ENCODE measurements at regions not wholly inside any gene's neighbourhood (a gene's known extent, or its start where the extent isn't known, plus 50 kb on each side); places are given as distances from the start of the nearest gene placed in this dataset.

GRCh38 chrX:122187069-122187713 lies 996.9 kb upstream of the GRIA3 start:
- H3K4me1 ChIP-seq = no peaks in the 10 kb centered on the region
- WGBS, 2 donors = 51 to 57% methylated on average over 2 of the region's 2 CpGs
- ATAC-seq (ENCODE audit: low FRiP score in 2 of 2) (no peak), DNase-seq (no peak)
- no peak overlapping the region for H3K4me3 ChIP-seq
- no peaks in the 10 kb centered on the region for H3K36me3 ChIP-seq
- no peak overlapping the region for H3K27ac ChIP-seq
- no peaks in the 10 kb centered on the region for H3K27me3 ChIP-seq
- peaks cover 0 to 3% (median 0%) of the 10 kb centered on the region in 4 donors for H3K9me3 ChIP-seq
- TF ChIP-seq POLR2AphosphoS5 (IDR thresholded peaks at IDR 0.05) = no peak
- TF ChIP-seq POLR2A (IDR thresholded peaks at IDR 0.05) = no peak
- TF ChIP-seq, protein P1, sequence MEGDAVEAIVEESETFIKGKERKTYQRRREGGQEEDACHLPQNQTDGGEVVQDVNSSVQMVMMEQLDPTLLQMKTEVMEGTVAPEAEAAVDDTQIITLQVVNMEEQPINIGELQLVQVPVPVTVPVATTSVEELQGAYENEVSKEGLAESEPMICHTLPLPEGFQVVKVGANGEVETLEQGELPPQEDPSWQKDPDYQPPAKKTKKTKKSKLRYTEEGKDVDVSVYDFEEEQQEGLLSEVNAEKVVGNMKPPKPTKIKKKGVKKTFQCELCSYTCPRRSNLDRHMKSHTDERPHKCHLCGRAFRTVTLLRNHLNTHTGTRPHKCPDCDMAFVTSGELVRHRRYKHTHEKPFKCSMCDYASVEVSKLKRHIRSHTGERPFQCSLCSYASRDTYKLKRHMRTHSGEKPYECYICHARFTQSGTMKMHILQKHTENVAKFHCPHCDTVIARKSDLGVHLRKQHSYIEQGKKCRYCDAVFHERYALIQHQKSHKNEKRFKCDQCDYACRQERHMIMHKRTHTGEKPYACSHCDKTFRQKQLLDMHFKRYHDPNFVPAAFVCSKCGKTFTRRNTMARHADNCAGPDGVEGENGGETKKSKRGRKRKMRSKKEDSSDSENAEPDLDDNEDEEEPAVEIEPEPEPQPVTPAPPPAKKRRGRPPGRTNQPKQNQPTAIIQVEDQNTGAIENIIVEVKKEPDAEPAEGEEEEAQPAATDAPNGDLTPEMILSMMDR (IDR thresholded peaks at IDR 0.05) = no peak
- no peak for TF ChIP-seq EP300 (IDR thresholded peaks at IDR 0.05)

GRCh38 chrX:122188751-122189150 lies 995.3 kb upstream of the GRIA3 start:
- no peak for ATAC-seq (ENCODE audit: low FRiP score in 2 of 2)
- Histone ChIP-seq H3K4me3 (no peak overlapping the region), H3K27ac (no peak overlapping the region), H3K36me3 (no peaks in the 10 kb centered on the region), H3K4me1 (no peaks in the 10 kb centered on the region), H3K9me3 (peaks cover 0 to 3% (median 0%) of the 10 kb centered on the region in 4 donors), H3K27me3 (no peaks in the 10 kb centered on the region)
- no peak for DNase-seq
- TF ChIP-seq EP300 (IDR thresholded peaks at IDR 0.05) (no peak), POLR2AphosphoS5 (IDR thresholded peaks at IDR 0.05) (no peak), POLR2A (IDR thresholded peaks at IDR 0.05) (no peak)
- TF ChIP-seq, protein P1 (IDR thresholded peaks at IDR 0.05) = no peak
- WGBS, 2 donors = 67 to 75% methylated on average over 2 of the region's 2 CpGs

DNA sequence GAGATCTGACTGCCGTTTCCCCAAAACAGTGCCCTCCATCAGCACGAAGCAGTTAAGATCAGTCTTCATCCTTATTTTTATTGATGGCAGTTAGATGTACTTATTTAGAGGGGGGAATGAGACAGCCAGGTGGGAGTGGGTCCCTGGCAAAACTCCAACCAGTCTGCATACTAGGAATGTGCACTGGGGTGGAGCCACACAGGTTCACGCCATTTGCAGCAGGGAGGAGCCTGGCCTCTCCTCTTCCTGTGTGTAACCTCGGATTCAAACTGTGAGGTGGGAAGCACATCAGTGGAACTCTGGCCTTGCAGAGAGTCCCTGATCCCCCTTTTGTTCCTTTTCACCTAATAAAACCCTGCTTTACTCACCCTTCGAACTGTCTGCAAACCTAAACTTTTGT lies 987.7 kb upstream of the GRIA3 start:
- Histone ChIP-seq H3K9me3 (no peaks in the 10 kb centered on the region), H3K4me1 (no peaks in the 10 kb centered on the region), H3K36me3 (no peaks in the 10 kb centered on the region), H3K4me3 (no peak overlapping the region), H3K27ac (no peak overlapping the region), H3K27me3 (no peaks in the 10 kb centered on the region)
- ATAC-seq (ENCODE audit: low FRiP score in 2 of 2) (no peak), DNase-seq (no peak)
- TF ChIP-seq, protein P1 (IDR thresholded peaks at IDR 0.05) = no peak
- TF ChIP-seq POLR2A (IDR thresholded peaks at IDR 0.05) = no peak
- TF ChIP-seq EP300 (IDR thresholded peaks at IDR 0.05) = no peak
- TF ChIP-seq POLR2AphosphoS5 (IDR thresholded peaks at IDR 0.05) = no peak
- 53 to 61% methylated on average over 4 to 5 of the region's 5 CpGs for WGBS, 2 donors

GRCh38 chrX:122203399-122203798 lies 980.7 kb upstream of the GRIA3 start:
- Histone ChIP-seq H3K27ac (no peak overlapping the region), H3K36me3 (no peaks in the 10 kb centered on the region), H3K4me3 (no peak overlapping the region), H3K27me3 (no peaks in the 10 kb centered on the region), H3K4me1 (no peaks in the 10 kb centered on the region), H3K9me3 (no peaks in the 10 kb centered on the region)
- TF ChIP-seq POLR2AphosphoS5 (IDR thresholded peaks at IDR 0.05) (no peak), EP300 (IDR thresholded peaks at IDR 0.05) (no peak), POLR2A (IDR thresholded peaks at IDR 0.05) (no peak)
- TF ChIP-seq, protein P1 (IDR thresholded peaks at IDR 0.05) = no peak
- 58 to 68% methylated on average over 3 of the region's 3 CpGs for WGBS, 2 donors
- ATAC-seq (ENCODE audit: low FRiP score in 2 of 2) (no peak), DNase-seq (no peak)

DNA sequence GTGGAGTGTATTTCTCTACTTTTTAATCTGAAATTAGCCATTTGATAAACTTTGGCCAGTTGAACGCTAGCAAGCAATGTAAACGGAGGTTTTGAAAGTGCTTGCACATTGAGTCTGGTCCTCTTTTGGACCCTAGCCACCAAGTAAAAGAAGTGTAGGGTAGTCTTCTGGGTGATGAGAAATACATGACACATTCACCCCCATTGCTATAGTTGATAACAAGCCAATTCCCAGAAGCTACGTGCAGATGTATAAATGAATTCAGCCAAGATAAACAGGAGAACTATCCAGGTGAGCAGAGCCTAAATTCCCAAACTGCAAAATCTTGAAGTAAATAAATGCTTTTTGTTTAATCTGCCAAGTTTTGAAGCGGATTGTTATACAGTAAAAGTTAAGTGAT lies 965.4 kb upstream of the GRIA3 start:
- H3K4me3 ChIP-seq = no peak overlapping the region
- 73 to 81% methylated on average over 4 of the region's 4 CpGs for WGBS, 2 donors
- no peaks in the 10 kb centered on the region for H3K36me3 ChIP-seq
- H3K27me3 ChIP-seq = no peaks in the 10 kb centered on the region
- no peaks in the 10 kb centered on the region for H3K9me3 ChIP-seq
- H3K27ac ChIP-seq = no peak overlapping the region
- TF ChIP-seq, protein P1 (IDR thresholded peaks at IDR 0.05) = no peak
- TF ChIP-seq POLR2A (IDR thresholded peaks at IDR 0.05) = no peak
- ATAC-seq (ENCODE audit: low FRiP score in 2 of 2) (no peak), DNase-seq (no peak)
- H3K4me1 ChIP-seq = no peaks in the 10 kb centered on the region
